ENCODE measurements at regions not wholly inside any gene's neighbourhood (a gene's known extent, or its start where the extent isn't known, plus 50 kb on each side); places are given as distances from the start of the nearest gene placed in this dataset.
A peak's percentile ranks its signal among the peaks of the same experiment; 100 is the strongest.

DNA sequence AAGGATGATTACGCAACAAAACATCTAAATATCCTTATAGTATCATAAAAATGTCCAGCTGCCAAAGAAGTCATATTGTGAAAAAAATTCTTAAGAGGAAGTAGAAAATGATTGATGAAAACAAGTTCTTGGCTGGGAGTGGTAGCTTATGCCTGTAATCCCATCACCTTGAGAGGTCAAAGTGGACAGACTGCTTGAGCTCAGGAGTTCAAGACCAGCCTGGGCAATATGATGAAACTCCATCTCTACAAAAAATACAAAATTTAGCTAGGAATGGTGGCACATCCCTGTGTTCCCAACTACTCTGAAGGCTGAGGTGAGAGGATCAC is 577.6 kb downstream of the KLHL13 start:
- POLR2A ChIA-PET, result no interaction called here
- DNase-seq (ENCODE audit: low spot score) (no peak), FAIRE-seq (no peak), ATAC-seq (no peak)
- intact Hi-C loops (cut with micrococcal nuclease; ENCODE audit: unreplicated experiment) (no loop called here), in situ Hi-C loops (cut with HindIII; ENCODE audit: extremely low pct_ligation_motif_present, low pct_unique_long_range_greater_than_20kb) (no loop called here)
- H3K36me3 ChIP-seq (replicated peaks in 1 of 2; ENCODE audit: control insufficient read depth in 1 of 2, insufficient read depth in 2 of 2, low read length in 2 of 2), result no peaks in the 10 kb centered on the region
- no peaks in the 10 kb centered on the region for H3K27me3 ChIP-seq (ENCODE audit: control insufficient read depth in 1 of 2, insufficient read depth in 2 of 2, low read length in 2 of 2)
- H3K4me1 ChIP-seq (ENCODE audit: insufficient read depth, low read length), result no peaks in the 10 kb centered on the region
- no peak overlapping the region for H3K4me2 ChIP-seq (ENCODE audit: low read depth, low read length)
- H3K79me2 ChIP-seq (ENCODE audit: insufficient read depth, low read length), result no peaks in the 10 kb centered on the region
- WGBS (ENCODE audit: low lambda C conversion rate), result 5% methylated on average over 1 of the region's 1 CpG
- CTCF ChIA-PET (ENCODE audit: low intra/inter-chr PET ratio, low total read pairs), result no interaction called here
- no peak overlapping the region for H3K4me3 ChIP-seq (replicated peaks in 1 of 3; ENCODE audit: insufficient read depth in 1 of 3, low read depth in 2 of 3, low read length in 3 of 3)
- no TSS peak for BruUV-seq (replicated peaks)
- H3K9me3 ChIP-seq (ENCODE audit: low read length), result no peaks in the 10 kb centered on the region
- no peak overlapping the region for H2AFZ ChIP-seq (ENCODE audit: low read length)
- H3K9ac ChIP-seq (ENCODE audit: insufficient read depth, low read depth, low read length), result no peak overlapping the region
- H3K27ac ChIP-seq (ENCODE audit: extremely low read length, insufficient read depth, low read length), result no peak overlapping the region
- H4K20me1 ChIP-seq (ENCODE audit: insufficient read depth, low read length), result no peaks in the 10 kb centered on the region
- TF ChIP-seq ZNF790 (CRISPR knock-in tag; IDR thresholded peaks at IDR 0.05; ENCODE audit: borderline replicate concordance) (no peak), PAWR (CRISPR knock-in tag; IDR thresholded peaks at IDR 0.05; ENCODE audit: borderline replicate concordance) (no peak), ZNF282 (IDR thresholded peaks at IDR 0.05; ENCODE audit: partially characterized antibody) (no peak), ZNF816 (CRISPR knock-in tag; IDR thresholded peaks at IDR 0.05; ENCODE audit: borderline replicate concordance) (no peak), CEBPB (IDR thresholded peaks at IDR 0.05; ENCODE audit: borderline replicate concordance, low read depth, low read length) (0 out of 2 replicates have a peak, but pooled peaks have one; percentile 12), ZNF777 (CRISPR knock-in tag; IDR thresholded peaks at IDR 0.05) (no peak)

DNA sequence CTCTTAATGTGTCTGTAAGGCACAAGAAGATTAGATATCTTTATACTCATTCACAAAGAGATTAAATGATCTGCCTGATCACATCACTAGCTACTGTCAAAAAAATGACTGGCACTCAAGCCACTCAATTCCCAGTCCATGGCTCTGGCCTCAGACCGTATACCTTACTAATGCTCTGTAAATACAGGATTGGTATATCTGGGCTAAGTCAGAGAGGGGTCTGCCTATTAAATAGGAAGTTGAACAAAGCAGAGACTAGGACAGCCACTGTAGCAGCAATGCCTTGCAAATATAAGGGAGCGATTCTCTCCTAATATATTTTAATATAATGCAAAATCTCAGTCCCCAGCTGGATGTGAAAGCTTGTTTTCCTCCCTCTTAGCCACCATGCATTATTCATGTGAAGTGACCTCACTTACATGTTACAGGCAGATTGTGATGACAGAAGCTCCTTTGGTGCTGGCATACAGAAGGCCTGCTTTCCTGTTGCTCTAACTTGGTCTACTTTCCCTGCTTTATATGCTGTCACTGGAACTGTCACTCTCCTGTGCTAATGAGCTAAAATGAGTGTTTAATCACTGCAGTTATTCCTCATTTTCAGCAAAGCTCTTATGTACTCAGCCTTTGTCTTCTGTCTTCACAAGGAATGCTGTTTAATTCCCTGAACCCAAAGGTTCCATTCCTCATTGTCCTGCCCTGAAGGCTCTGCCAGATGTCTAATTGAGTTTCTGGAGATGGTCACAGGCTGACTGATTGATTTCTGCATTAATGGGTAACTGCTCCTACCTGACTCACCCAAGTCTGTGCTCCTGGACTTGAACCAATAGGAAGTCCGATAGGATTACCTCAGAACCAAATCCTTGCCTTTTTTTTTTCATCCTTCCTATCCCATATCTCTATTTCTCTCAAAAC is 578.2 kb downstream of the KLHL13 start:
- Histone ChIP-seq H3K9ac (ENCODE audit: insufficient read depth, low read depth, low read length) (no peak overlapping the region), H3K79me2 (ENCODE audit: insufficient read depth, low read length) (no peaks in the 10 kb centered on the region), H4K20me1 (ENCODE audit: insufficient read depth, low read length) (no peaks in the 10 kb centered on the region), H3K4me3 (replicated peaks in 1 of 3; ENCODE audit: insufficient read depth in 1 of 3, low read depth in 2 of 3, low read length in 3 of 3) (no peak overlapping the region), H3K36me3 (replicated peaks in 1 of 2; ENCODE audit: control insufficient read depth in 1 of 2, insufficient read depth in 2 of 2, low read length in 2 of 2) (no peaks in the 10 kb centered on the region), H3K9me3 (ENCODE audit: low read length) (no peaks in the 10 kb centered on the region), H2AFZ (ENCODE audit: low read length) (no peak overlapping the region), H3K27ac (ENCODE audit: extremely low read length, insufficient read depth, low read length) (no peak overlapping the region), H3K4me2 (ENCODE audit: low read depth, low read length) (no peak overlapping the region), H3K27me3 (ENCODE audit: control insufficient read depth in 1 of 2, insufficient read depth in 2 of 2, low read length in 2 of 2) (no peaks in the 10 kb centered on the region), H3K4me1 (ENCODE audit: insufficient read depth, low read length) (no peaks in the 10 kb centered on the region)
- ATAC-seq (no peak), DNase-seq (ENCODE audit: low spot score) (no peak), FAIRE-seq (no peak)
- ChIA-PET CTCF (ENCODE audit: low intra/inter-chr PET ratio, low total read pairs) (no interaction called here), POLR2A (no interaction called here)
- in situ Hi-C loops (cut with HindIII; ENCODE audit: extremely low pct_ligation_motif_present, low pct_unique_long_range_greater_than_20kb), result no loop called here
- BruUV-seq (replicated peaks), result no TSS peak
- WGBS (ENCODE audit: low lambda C conversion rate), result 0% methylated on average over 1 of the region's 3 CpGs
- intact Hi-C loops (cut with micrococcal nuclease; ENCODE audit: unreplicated experiment), result no loop called here
- no peak for TF ChIP-seq SALL2 (CRISPR knock-in tag; IDR thresholded peaks at IDR 0.05)
- no peak for TF ChIP-seq ATF2 (CRISPR knock-in tag; IDR thresholded peaks at IDR 0.05)
- TF ChIP-seq TGIF2 (CRISPR knock-in tag; IDR thresholded peaks at IDR 0.05), result no peak
- TF ChIP-seq, protein P1, sequence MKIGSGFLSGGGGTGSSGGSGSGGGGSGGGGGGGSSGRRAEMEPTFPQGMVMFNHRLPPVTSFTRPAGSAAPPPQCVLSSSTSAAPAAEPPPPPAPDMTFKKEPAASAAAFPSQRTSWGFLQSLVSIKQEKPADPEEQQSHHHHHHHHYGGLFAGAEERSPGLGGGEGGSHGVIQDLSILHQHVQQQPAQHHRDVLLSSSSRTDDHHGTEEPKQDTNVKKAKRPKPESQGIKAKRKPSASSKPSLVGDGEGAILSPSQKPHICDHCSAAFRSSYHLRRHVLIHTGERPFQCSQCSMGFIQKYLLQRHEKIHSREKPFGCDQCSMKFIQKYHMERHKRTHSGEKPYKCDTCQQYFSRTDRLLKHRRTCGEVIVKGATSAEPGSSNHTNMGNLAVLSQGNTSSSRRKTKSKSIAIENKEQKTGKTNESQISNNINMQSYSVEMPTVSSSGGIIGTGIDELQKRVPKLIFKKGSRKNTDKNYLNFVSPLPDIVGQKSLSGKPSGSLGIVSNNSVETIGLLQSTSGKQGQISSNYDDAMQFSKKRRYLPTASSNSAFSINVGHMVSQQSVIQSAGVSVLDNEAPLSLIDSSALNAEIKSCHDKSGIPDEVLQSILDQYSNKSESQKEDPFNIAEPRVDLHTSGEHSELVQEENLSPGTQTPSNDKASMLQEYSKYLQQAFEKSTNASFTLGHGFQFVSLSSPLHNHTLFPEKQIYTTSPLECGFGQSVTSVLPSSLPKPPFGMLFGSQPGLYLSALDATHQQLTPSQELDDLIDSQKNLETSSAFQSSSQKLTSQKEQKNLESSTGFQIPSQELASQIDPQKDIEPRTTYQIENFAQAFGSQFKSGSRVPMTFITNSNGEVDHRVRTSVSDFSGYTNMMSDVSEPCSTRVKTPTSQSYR (CRISPR knock-in tag; IDR thresholded peaks at IDR 0.05; ENCODE audit: borderline replicate concordance), result no peak

All from HepG2 (cell line).